SK-N-SH (cell line): ENCODE measurements at regions not wholly inside any gene's neighbourhood (a gene's known extent, or its start where the extent isn't known, plus 50 kb on each side); places are given as distances from the start of the nearest gene placed in this dataset.

ENCODE experiments used
- CTCF ChIA-PET: fragments of 300-600, 350-600 bp; formaldehyde crosslinking; extraction: SDS; loops from one replicate; lab custom pipeline; 2021; lab: Yijun Ruan, JAX
- POLR2A ChIA-PET: fragments of 350-600 bp; sonication (Branson Sonifier 250); formaldehyde crosslinking; extraction: SDS; loops from one replicate; lab custom pipeline; 2020; ENCODE audit warnings: antibody characterized with exemption, inconsistent platforms; lab: Yijun Ruan, JAX
- DNase-seq: peaks from one replicate; pipeline ENCODE4 v3.0.0; 2012
- H2AFZ ChIP-seq: fragments of 200-600 bp; sonication (generic); 2 replicates; pipeline ENCODE4 v1.8.1; 2016; ENCODE audit warnings: antibody characterized with exemption, mild to moderate bottlenecking, low read depth
- H3F3A ChIP-seq: fragments of 200-600 bp; sonication (generic); replicated peaks from 2 replicates; pipeline ENCODE3; 2016; ENCODE audit warnings: antibody characterized with exemption, mild to moderate bottlenecking; ENCODE audit not compliant: insufficient read depth
- H3K27ac ChIP-seq, 2 experiments: fragments of 200-500 bp in 1 of 2; fragments of 200-600 bp in 1 of 2; sonication (Bioruptor generic) in 1 of 2; sonication (generic), shearing (Covaris generic) in 1 of 2; 2 replicates each; pipeline versions ENCODE4 v1.5.1 to v1.6.1; 2014 to 2016; ENCODE audit warnings: low read depth in 2 of 2, inconsistent platforms in 1 of 2, low read length in 1 of 2, mild to moderate bottlenecking in 1 of 2, mixed read lengths in 1 of 2
- H3K27me3 ChIP-seq: fragments of 200-600 bp; sonication (generic), shearing (Covaris generic); 2 replicates; pipeline ENCODE4 v1.6.1; 2016; ENCODE audit warnings: mixed run types; ENCODE audit not compliant: insufficient read depth
- H3K36me3 ChIP-seq, 2 experiments: fragments of 200-500 bp in 1 of 2; fragments of 200-600 bp in 1 of 2; sonication (Bioruptor generic) in 1 of 2; sonication (generic) in 1 of 2; replicated peaks in 1 of 2; 2 replicates each; pipeline versions ENCODE3 to v1.5.1; 2014 to 2016; ENCODE audit warnings: low read length in 1 of 2, mild to moderate bottlenecking in 1 of 2; ENCODE audit not compliant: insufficient read depth in 2 of 2, control insufficient read depth in 1 of 2
- H3K4me1 ChIP-seq, 2 experiments: fragments of 200-500 bp in 1 of 2; fragments of 200-600 bp in 1 of 2; sonication (Bioruptor generic) in 1 of 2; sonication (generic), shearing (Covaris generic) in 1 of 2; 2 replicates each; pipeline versions ENCODE4 v1.5.1 to v1.6.1; 2014 to 2016; ENCODE audit warnings: low read depth in 1 of 2, low read length in 1 of 2, mixed run types in 1 of 2; ENCODE audit not compliant: insufficient read depth in 2 of 2, control insufficient read depth in 1 of 2
- H3K4me2 ChIP-seq: fragments of 200-600 bp; sonication (generic), shearing (Covaris generic); 2 replicates; pipeline ENCODE4 v1.6.1; 2017; ENCODE audit warnings: mixed run types
- H3K4me3 ChIP-seq, 2 experiments: fragments of 200-500 bp in 1 of 2; fragments of 200-600 bp in 1 of 2; sonication (Bioruptor generic) in 1 of 2; sonication (generic), shearing (Covaris generic) in 1 of 2; 2 replicates each; pipeline versions ENCODE4 v1.5.1 to v1.8.1; 2014 to 2016; ENCODE audit warnings: low read depth in 2 of 2, inconsistent platforms in 1 of 2, low read length in 1 of 2, mild to moderate bottlenecking in 1 of 2, mixed read lengths in 1 of 2, moderate library complexity in 1 of 2
- H3K79me2 ChIP-seq: fragments of 200-600 bp; sonication (generic); 2 replicates; pipeline ENCODE4 v1.8.1; 2017; ENCODE audit warnings: mild to moderate bottlenecking; ENCODE audit not compliant: insufficient read depth
- H3K9ac ChIP-seq: fragments of 200-600 bp; sonication (generic); 2 replicates; pipeline ENCODE4 v1.6.1; 2017; ENCODE audit warnings: mixed run types
- H3K9me2 ChIP-seq: fragments of 200-600 bp; sonication (generic); 2 replicates; pipeline ENCODE4 v1.6.1; 2017; ENCODE audit warnings: mixed run types
- H3K9me3 ChIP-seq: fragments of 200-600 bp; sonication (generic); 2 replicates; pipeline ENCODE4 v1.6.1; 2017; ENCODE audit warnings: mixed run types, mild to moderate bottlenecking, moderate library complexity
- H4K20me1 ChIP-seq: fragments of 200-600 bp; sonication (generic); 2 replicates; pipeline ENCODE4 v1.6.1; 2017; ENCODE audit warnings: mild to moderate bottlenecking, mixed run types; ENCODE audit not compliant: insufficient read depth
- CHD2 ChIP-seq: fragments of 150-350 bp; IDR thresholded peaks from 2 replicates; pipeline ENCODE4 v1.6.1; 2018; ENCODE audit warnings: low read length; ENCODE audit not compliant: partially characterized antibody
- EP300 ChIP-seq, 2 experiments: IDR thresholded peaks; 2 replicates each; pipeline versions ENCODE4 v1.4.0 to v1.6.1; 2012; ENCODE audit warnings: borderline replicate concordance in 1 of 2, low read depth in 1 of 2, low read length in 1 of 2
- FOSL2 ChIP-seq: IDR thresholded peaks from 2 replicates; pipeline ENCODE4 v1.4.0; 2012; ENCODE audit warnings: low read depth, mild to moderate bottlenecking, moderate library complexity, borderline replicate concordance
- GABPA ChIP-seq: IDR thresholded peaks from 2 replicates; pipeline ENCODE4 v1.4.0; 2012; ENCODE audit warnings: low read depth, mild to moderate bottlenecking
- JUND ChIP-seq: IDR thresholded peaks from 2 replicates; pipeline ENCODE4 v1.4.0; 2012
- REST ChIP-seq: IDR thresholded peaks from 2 replicates; pipeline ENCODE4 v1.6.1; 2012; ENCODE audit warnings: mild to moderate bottlenecking, low read depth, low read length, moderate library complexity
- RFX5 ChIP-seq: IDR thresholded peaks from 2 replicates; pipeline ENCODE4 v1.6.1; 2012; ENCODE audit warnings: mild to moderate bottlenecking, improper control_type of control experiment, low read length
- SMC3 ChIP-seq: IDR thresholded peaks from 2 replicates; pipeline ENCODE4 v1.6.1; 2012; ENCODE audit warnings: low read depth, low read length, improper control_type of control experiment
- TCF12 ChIP-seq: IDR thresholded peaks from 2 replicates; pipeline ENCODE4 v1.4.0; 2012
- TEAD4 ChIP-seq: IDR thresholded peaks from 2 replicates; pipeline ENCODE4 v1.4.0; 2012; ENCODE audit warnings: mild to moderate bottlenecking, borderline replicate concordance; ENCODE audit not compliant: insufficient read depth
- YY1 ChIP-seq: IDR thresholded peaks from 2 replicates; pipeline ENCODE4 v1.4.0; 2012; ENCODE audit warnings: low read depth, mild to moderate bottlenecking
- ZBTB33 ChIP-seq: IDR thresholded peaks from 2 replicates; pipeline ENCODE4 v1.4.0; 2012; ENCODE audit warnings: low read depth, borderline replicate concordance
- TF ChIP-seq, protein P1 (sequence below): fragments of 150-350 bp; IDR thresholded peaks from 2 replicates; pipeline ENCODE4 v1.6.1; 2016; ENCODE audit warnings: mild to moderate bottlenecking, low read depth, low read length
- TF ChIP-seq, protein P2 (sequence below): IDR thresholded peaks from 2 replicates; pipeline ENCODE4; 2012

GRCh38 chr1:90393025-90393424, 324.1 kb downstream of the BARHL2 start:
- Histone ChIP-seq H3K4me2 (no peak overlapping the region), H2AFZ (0 out of 2 replicates have a peak overlapping the region, but pooled peaks have one; percentile 26), H3F3A (peaks cover 8% of the 10 kb centered on the region), H3K9me3 (no peaks in the 10 kb centered on the region), H3K27me3 (no peaks in the 10 kb centered on the region), H4K20me1 (no peaks in the 10 kb centered on the region), H3K9me2 (no peaks in the 10 kb centered on the region), H3K9ac (no peak overlapping the region), H3K4me3 (no peak overlapping the region), H3K36me3 (no peaks in the 10 kb centered on the region), H3K4me1 (peaks cover 0 to 13% of the 10 kb centered on the region in 2 experiments; a peak in 1 of 4 replicates), H3K79me2 (no peaks in the 10 kb centered on the region), H3K27ac (peak overlapping the region in 1 of 2 experiments; percentile 39; a peak in 2 of 4 replicates)
- CTCF ChIA-PET: no interaction called here
- POLR2A ChIA-PET: no interaction called here
- no peak for DNase-seq
- TF ChIP-seq SMC3 (no peak), FOSL2 (peak; percentile 71; the same call in 1 of the 2 replicates), RFX5 (no peak), TEAD4 (0 out of 2 replicates have a peak, but pooled peaks have one; percentile 18), ZBTB33 (no peak), REST (no peak), YY1 (no peak), CHD2 (no peak), GABPA (no peak), JUND (peak; percentile 72), TCF12 (peak; percentile 55), EP300 (IDR thresholded peaks at IDR 0.05; ENCODE audit: borderline replicate concordance in 1 of 2, low read depth in 1 of 2, low read length in 1 of 2) (peak in 1 of 2 experiments; percentile 55; a peak in 1 of 4 replicates)
- TF ChIP-seq, protein P1, sequence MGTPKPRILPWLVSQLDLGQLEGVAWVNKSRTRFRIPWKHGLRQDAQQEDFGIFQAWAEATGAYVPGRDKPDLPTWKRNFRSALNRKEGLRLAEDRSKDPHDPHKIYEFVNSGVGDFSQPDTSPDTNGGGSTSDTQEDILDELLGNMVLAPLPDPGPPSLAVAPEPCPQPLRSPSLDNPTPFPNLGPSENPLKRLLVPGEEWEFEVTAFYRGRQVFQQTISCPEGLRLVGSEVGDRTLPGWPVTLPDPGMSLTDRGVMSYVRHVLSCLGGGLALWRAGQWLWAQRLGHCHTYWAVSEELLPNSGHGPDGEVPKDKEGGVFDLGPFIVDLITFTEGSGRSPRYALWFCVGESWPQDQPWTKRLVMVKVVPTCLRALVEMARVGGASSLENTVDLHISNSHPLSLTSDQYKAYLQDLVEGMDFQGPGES: no peak
- TF ChIP-seq, protein P2, sequence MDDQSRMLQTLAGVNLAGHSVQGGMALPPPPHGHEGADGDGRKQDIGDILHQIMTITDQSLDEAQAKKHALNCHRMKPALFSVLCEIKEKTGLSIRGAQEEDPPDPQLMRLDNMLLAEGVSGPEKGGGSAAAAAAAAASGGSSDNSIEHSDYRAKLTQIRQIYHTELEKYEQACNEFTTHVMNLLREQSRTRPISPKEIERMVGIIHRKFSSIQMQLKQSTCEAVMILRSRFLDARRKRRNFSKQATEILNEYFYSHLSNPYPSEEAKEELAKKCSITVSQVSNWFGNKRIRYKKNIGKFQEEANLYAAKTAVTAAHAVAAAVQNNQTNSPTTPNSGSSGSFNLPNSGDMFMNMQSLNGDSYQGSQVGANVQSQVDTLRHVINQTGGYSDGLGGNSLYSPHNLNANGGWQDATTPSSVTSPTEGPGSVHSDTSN: peak; percentile 22; the same call in 1 of the 2 replicates
